ENCODE measurements at regions not wholly inside any gene's neighbourhood (a gene's known extent, or its start where the extent isn't known, plus 50 kb on each side); places are given as distances from the start of the nearest gene placed in this dataset.

DNA sequence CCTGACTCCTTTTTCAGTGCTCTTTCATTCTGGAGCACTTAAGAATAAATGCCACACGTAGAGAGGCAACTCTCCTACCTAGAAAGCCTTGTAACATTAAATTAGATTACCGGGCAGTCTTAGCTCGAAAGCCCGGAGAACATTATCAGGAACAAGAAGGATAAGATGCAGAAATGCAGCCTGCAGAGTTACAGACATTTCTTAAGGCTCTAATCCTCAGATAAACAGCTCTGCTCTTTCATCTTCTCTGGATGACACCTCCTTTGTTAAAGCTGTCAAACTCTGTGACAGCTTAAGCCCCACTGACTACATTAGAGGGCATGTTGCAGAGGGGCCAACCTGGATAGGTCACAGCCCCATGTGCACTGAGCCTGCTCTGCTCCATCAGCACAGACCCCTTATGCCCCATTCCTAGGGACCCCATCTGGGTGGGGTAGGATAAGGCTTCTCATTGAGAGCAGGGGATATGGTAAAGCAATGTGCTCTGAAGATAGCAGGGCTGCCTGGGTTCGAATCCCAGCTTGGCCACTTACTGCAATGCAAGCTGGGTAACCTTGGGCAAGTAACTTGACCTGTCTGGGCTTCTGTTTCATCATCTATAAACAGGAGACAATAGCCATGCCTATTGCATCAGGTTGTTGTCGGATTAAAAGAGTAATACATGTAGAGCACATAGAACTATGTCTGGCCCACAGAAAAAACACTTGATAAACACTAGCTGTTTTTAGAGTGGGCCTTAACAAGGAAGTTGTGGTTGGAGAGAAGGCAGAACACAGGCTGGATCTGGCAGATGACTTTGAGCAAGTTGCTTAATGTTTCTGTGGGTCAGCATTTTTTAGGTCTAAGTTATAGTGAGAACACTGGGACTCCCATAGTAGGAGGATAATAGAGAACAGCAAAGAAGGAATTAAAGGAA lies 111.4 kb downstream of the THNSL2 start:
- TF ChIP-seq, protein P1, sequence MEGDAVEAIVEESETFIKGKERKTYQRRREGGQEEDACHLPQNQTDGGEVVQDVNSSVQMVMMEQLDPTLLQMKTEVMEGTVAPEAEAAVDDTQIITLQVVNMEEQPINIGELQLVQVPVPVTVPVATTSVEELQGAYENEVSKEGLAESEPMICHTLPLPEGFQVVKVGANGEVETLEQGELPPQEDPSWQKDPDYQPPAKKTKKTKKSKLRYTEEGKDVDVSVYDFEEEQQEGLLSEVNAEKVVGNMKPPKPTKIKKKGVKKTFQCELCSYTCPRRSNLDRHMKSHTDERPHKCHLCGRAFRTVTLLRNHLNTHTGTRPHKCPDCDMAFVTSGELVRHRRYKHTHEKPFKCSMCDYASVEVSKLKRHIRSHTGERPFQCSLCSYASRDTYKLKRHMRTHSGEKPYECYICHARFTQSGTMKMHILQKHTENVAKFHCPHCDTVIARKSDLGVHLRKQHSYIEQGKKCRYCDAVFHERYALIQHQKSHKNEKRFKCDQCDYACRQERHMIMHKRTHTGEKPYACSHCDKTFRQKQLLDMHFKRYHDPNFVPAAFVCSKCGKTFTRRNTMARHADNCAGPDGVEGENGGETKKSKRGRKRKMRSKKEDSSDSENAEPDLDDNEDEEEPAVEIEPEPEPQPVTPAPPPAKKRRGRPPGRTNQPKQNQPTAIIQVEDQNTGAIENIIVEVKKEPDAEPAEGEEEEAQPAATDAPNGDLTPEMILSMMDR (conservative IDR thresholded peaks at IDR 0.05) = no peak
- Mint-ChIP-seq H3K4me1 (ENCODE audit: unreplicated experiment) (no peaks in the 10 kb centered on the region), H3K4me3 (no peak overlapping the region), H3K9me3 (no peaks in the 10 kb centered on the region), H3K27ac (no peak overlapping the region), H3K27me3 (peaks cover 4% of the 10 kb centered on the region), H3K36me3 (no peaks in the 10 kb centered on the region)
- DNase-seq (ENCODE audit: extremely low spot score, unreplicated experiment) = no peak

DNA sequence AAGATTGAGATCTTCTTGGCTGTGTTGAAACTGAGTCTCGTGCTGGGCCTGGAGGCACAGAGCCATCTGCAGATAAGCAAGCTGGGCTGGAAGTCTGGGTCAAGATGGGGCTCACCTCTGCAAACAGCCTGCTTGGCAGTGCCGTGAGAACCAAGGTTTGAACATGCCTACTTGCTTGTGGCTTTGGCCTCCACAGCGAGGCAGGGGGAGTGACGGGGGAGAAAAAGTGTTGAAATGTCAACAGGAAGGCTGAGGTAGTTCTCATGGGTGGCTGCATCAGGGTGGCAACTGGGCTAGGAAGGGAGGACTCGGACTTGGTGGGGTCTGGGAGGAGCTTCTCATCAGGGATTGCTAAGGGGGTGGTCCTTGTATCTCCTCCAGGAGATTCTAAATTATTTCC lies 99.7 kb downstream of the THNSL2 start:
- TF ChIP-seq, protein P1 (conservative IDR thresholded peaks at IDR 0.05) = no peak
- Mint-ChIP-seq H3K9me3 (peaks cover 13% of the 10 kb centered on the region), H3K4me3 (no peak overlapping the region), H3K27me3 (peaks cover 4% of the 10 kb centered on the region), H3K36me3 (no peaks in the 10 kb centered on the region), H3K4me1 (ENCODE audit: unreplicated experiment) (peaks cover 5% of the 10 kb centered on the region), H3K27ac (no peak overlapping the region)
- no peak for DNase-seq (ENCODE audit: extremely low spot score, unreplicated experiment)

DNA sequence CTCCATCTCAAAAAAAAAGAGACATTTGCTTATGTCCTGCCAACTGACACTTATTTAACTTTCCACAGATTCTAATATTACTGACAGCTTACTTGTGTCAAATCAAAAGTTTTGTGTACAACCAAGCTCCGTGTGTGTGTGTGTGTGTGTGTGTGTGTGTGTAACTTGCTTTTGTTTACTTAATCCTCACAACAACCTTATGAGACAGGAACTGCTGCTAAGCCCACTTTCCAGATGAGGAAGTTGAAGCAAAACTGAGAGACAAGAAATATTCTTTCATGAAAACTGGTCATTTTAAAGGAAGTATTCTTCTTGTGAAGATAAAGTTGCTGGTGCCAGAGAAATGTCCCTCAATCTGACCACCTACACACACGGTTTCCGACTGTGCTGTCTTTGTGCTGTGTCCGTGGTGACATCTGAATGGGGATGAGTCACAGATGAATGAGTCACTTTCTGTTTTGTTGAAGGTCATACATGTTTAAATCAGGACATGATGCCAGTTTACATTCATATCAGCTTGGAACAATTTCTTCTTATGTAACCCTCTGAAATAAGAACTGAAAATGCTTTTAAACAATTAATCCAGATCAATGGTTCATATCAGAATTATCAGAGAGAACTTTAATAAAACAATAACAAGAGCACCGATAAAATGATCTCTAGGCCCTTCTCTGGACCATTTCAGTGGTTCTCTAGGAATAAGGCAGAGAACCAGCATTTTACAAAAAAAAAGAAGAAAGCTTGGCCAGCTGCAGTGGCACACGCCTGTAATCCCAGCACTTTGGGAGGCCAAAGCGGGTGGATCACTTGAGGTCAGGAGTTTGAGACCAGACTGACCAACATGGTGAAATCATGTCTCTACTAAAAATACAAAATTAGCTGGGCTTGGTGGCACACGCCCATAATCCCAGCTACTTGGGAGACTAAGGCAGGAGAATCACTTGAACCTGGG lies 95.5 kb downstream of the THNSL2 start:
- peaks cover 9% of the 10 kb centered on the region for H3K4me1 Mint-ChIP-seq (ENCODE audit: unreplicated experiment)
- no peaks in the 10 kb centered on the region for H3K27me3 Mint-ChIP-seq
- H3K27ac Mint-ChIP-seq = peak overlapping the region; percentile 83

DNA sequence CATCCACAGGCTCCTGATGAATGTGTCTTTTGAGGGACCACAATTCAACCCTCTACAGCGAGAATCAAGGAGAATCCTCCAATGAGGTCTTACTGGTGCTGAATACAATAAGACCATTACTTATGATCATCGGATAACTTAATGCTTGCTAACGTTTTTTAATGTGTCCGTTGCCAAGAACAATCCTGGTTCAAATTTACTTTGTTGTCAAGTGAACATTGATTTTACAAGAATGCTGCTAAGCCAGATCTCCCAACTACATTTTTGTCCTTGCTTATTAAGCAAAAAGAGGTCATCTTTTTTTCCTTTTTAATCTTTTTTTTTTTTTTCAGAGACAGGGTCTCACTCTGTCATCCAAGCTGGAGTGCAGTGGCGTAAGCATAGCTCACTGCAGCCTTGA lies 93.7 kb downstream of the THNSL2 start:
- H3K36me3 Mint-ChIP-seq = no peaks in the 10 kb centered on the region
- H3K4me1 Mint-ChIP-seq (ENCODE audit: unreplicated experiment) = peaks cover 9% of the 10 kb centered on the region
- TF ChIP-seq, protein P1 (conservative IDR thresholded peaks at IDR 0.05) = no peak
- peaks cover 9% of the 10 kb centered on the region for H3K9me3 Mint-ChIP-seq
- no peak for DNase-seq (ENCODE audit: extremely low spot score, unreplicated experiment)
- H3K27ac Mint-ChIP-seq = peak overlapping the region; percentile 44
- peak overlapping the region; percentile 51 for H3K4me3 Mint-ChIP-seq
- H3K27me3 Mint-ChIP-seq = no peaks in the 10 kb centered on the region

More for the DNA sequence above, 95.5 kb downstream of the THNSL2 start:
- Mint-ChIP-seq H3K9me3 (peaks cover 13% of the 10 kb centered on the region), H3K4me3 (no peak overlapping the region), H3K36me3 (no peaks in the 10 kb centered on the region)
- DNase-seq (ENCODE audit: extremely low spot score, unreplicated experiment) = no peak
- TF ChIP-seq, protein P1 (conservative IDR thresholded peaks at IDR 0.05) = no peak

DNA sequence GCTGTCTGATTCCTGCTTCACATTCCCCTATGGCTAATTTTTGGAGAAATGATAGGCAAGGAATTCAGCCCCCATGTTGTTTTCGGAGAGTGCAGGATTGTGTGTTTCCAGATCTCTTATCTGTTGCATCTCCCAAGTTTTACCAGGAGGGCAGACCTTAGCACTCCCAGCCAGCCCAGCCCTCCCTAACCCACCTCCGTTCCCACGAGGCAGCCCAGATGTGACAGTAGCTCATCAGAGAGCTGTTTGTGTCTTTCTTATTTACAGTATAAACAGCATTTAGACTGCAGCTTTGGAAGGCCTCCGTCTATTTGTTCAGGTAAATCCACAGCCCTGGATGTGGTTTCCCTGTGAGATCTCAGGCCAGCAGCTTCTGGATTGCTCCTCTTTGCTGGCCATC lies 91.6 kb downstream of the THNSL2 start:
- Mint-ChIP-seq H3K9me3 (peaks cover 9% of the 10 kb centered on the region), H3K27me3 (no peaks in the 10 kb centered on the region), H3K27ac (no peak overlapping the region), H3K36me3 (no peaks in the 10 kb centered on the region), H3K4me1 (ENCODE audit: unreplicated experiment) (peaks cover 9% of the 10 kb centered on the region), H3K4me3 (no peak overlapping the region)
- no peak for DNase-seq (ENCODE audit: extremely low spot score, unreplicated experiment)
- TF ChIP-seq, protein P1 (conservative IDR thresholded peaks at IDR 0.05) = no peak

Data from type B pancreatic cell (in vitro differentiated cells).